ENCODE measurements at regions not wholly inside any gene's neighbourhood (a gene's known extent, or its start where the extent isn't known, plus 50 kb on each side); places are given as distances from the start of the nearest gene placed in this dataset.

- Histone ChIP-seq H3K4me2 (ENCODE audit: low read length) (no peak overlapping the region), H3K4me1 (ENCODE audit: insufficient read depth, low read length) (no peaks in the 10 kb centered on the region), H3K4me3 (ENCODE audit: insufficient read depth, low read depth, low read length) (no peak overlapping the region), H3K9ac (ENCODE audit: low read length) (no peak overlapping the region), H3K9me3 (ENCODE audit: insufficient read depth, low read depth, low read length) (no peaks in the 10 kb centered on the region), H3K27me3 (ENCODE audit: insufficient read depth, low read length) (no peaks in the 10 kb centered on the region), H3K36me3 (ENCODE audit: insufficient read depth, low read length) (no peaks in the 10 kb centered on the region), H3K79me2 (ENCODE audit: insufficient read depth, low read length) (no peaks in the 10 kb centered on the region), H2AFZ (ENCODE audit: low read depth, low read length) (no peak overlapping the region), H3K27ac (ENCODE audit: low read depth, low read length) (no peak overlapping the region), H4K20me1 (ENCODE audit: insufficient read depth, low read length) (no peaks in the 10 kb centered on the region)
- Mint-ChIP-seq H3K9me3 (ENCODE audit: unreplicated experiment) (peaks cover 13% of the 10 kb centered on the region), H3K27me3 (ENCODE audit: low read depth, unreplicated experiment) (no peaks in the 10 kb centered on the region), H3K4me3 (ENCODE audit: unreplicated experiment) (no peak overlapping the region), H3K4me1 (ENCODE audit: low read depth, unreplicated experiment) (no peaks in the 10 kb centered on the region), H3K27ac (ENCODE audit: unreplicated experiment) (no peak overlapping the region), H3K36me3 (ENCODE audit: low read depth, unreplicated experiment) (peaks cover 2% of the 10 kb centered on the region)
- TF ChIP-seq CTCF (IDR thresholded peaks at IDR 0.05; ENCODE audit: insufficient read depth, low read depth, low read length) (no peak), EZH2 (IDR thresholded peaks at IDR 0.05; ENCODE audit: insufficient read depth, low read length) (no peak)
- FAIRE-seq (no peak), DNase-seq (ENCODE audit: low read depth) (no peak)
These were observed 665.5 kb downstream of the GATA3 start for GRCh38 chr10:8719971-8720370.

GRCh38 chr10:8721650-8722049, 667.2 kb downstream of the GATA3 start:
- H3K4me1 Mint-ChIP-seq (ENCODE audit: low read depth, unreplicated experiment), result peaks cover 3% of the 10 kb centered on the region
- Histone ChIP-seq H4K20me1 (ENCODE audit: insufficient read depth, low read length) (no peaks in the 10 kb centered on the region), H3K27me3 (ENCODE audit: insufficient read depth, low read length) (no peaks in the 10 kb centered on the region), H2AFZ (ENCODE audit: low read depth, low read length) (no peak overlapping the region), H3K9ac (ENCODE audit: low read length) (no peak overlapping the region), H3K9me3 (ENCODE audit: insufficient read depth, low read depth, low read length) (no peaks in the 10 kb centered on the region), H3K4me3 (ENCODE audit: insufficient read depth, low read depth, low read length) (no peak overlapping the region), H3K4me1 (ENCODE audit: insufficient read depth, low read length) (no peaks in the 10 kb centered on the region), H3K27ac (ENCODE audit: low read depth, low read length) (no peak overlapping the region), H3K79me2 (ENCODE audit: insufficient read depth, low read length) (no peaks in the 10 kb centered on the region), H3K4me2 (ENCODE audit: low read length) (no peak overlapping the region), H3K36me3 (ENCODE audit: insufficient read depth, low read length) (no peaks in the 10 kb centered on the region)
- no peak for TF ChIP-seq CTCF (IDR thresholded peaks at IDR 0.05; ENCODE audit: insufficient read depth, low read depth, low read length)
- no peak for TF ChIP-seq EZH2 (IDR thresholded peaks at IDR 0.05; ENCODE audit: insufficient read depth, low read length)
- no peak overlapping the region for H3K27ac Mint-ChIP-seq (ENCODE audit: unreplicated experiment)
- no peak for FAIRE-seq
- H3K9me3 Mint-ChIP-seq (ENCODE audit: unreplicated experiment), result peaks cover 13% of the 10 kb centered on the region
- H3K36me3 Mint-ChIP-seq (ENCODE audit: low read depth, unreplicated experiment), result peaks cover 2% of the 10 kb centered on the region
- H3K27me3 Mint-ChIP-seq (ENCODE audit: low read depth, unreplicated experiment), result no peaks in the 10 kb centered on the region
- H3K4me3 Mint-ChIP-seq (ENCODE audit: unreplicated experiment), result no peak overlapping the region
- DNase-seq (ENCODE audit: low read depth), result no peak

- no peaks in the 10 kb centered on the region for H3K9me3 ChIP-seq (ENCODE audit: insufficient read depth, low read depth, low read length)
- Mint-ChIP-seq H3K4me3 (ENCODE audit: unreplicated experiment) (no peak overlapping the region), H3K9me3 (ENCODE audit: unreplicated experiment) (peaks cover 13% of the 10 kb centered on the region), H3K36me3 (ENCODE audit: low read depth, unreplicated experiment) (peaks cover 2% of the 10 kb centered on the region), H3K27ac (ENCODE audit: unreplicated experiment) (no peak overlapping the region), H3K27me3 (ENCODE audit: low read depth, unreplicated experiment) (no peaks in the 10 kb centered on the region), H3K4me1 (ENCODE audit: low read depth, unreplicated experiment) (peaks cover 3% of the 10 kb centered on the region)
- FAIRE-seq, result no peak
- DNase-seq (ENCODE audit: low read depth), result no peak
- H3K4me1 ChIP-seq (ENCODE audit: insufficient read depth, low read length), result no peaks in the 10 kb centered on the region
- H3K4me2 ChIP-seq (ENCODE audit: low read length), result no peak overlapping the region
- H4K20me1 ChIP-seq (ENCODE audit: insufficient read depth, low read length), result no peaks in the 10 kb centered on the region
- no peak overlapping the region for H3K27ac ChIP-seq (ENCODE audit: low read depth, low read length)
- H3K27me3 ChIP-seq (ENCODE audit: insufficient read depth, low read length), result no peaks in the 10 kb centered on the region
- no peaks in the 10 kb centered on the region for H3K79me2 ChIP-seq (ENCODE audit: insufficient read depth, low read length)
- no peak for TF ChIP-seq CTCF (IDR thresholded peaks at IDR 0.05; ENCODE audit: insufficient read depth, low read depth, low read length)
- no peak for TF ChIP-seq EZH2 (IDR thresholded peaks at IDR 0.05; ENCODE audit: insufficient read depth, low read length)
- H3K9ac ChIP-seq (ENCODE audit: low read length), result no peak overlapping the region
- no peak overlapping the region for H3K4me3 ChIP-seq (ENCODE audit: insufficient read depth, low read depth, low read length)
- H2AFZ ChIP-seq (ENCODE audit: low read depth, low read length), result no peak overlapping the region
- no peaks in the 10 kb centered on the region for H3K36me3 ChIP-seq (ENCODE audit: insufficient read depth, low read length)
These were observed 668.3 kb downstream of the GATA3 start for GRCh38 chr10:8722835-8723234.
